GM23338 (cell line): ENCODE measurements at regions not wholly inside any gene's neighbourhood (a gene's known extent, or its start where the extent isn't known, plus 50 kb on each side); places are given as distances from the start of the nearest gene placed in this dataset.

Experiments
- ATAC-seq: fragments of 200-7000 bp; cut with Tn5 transposase; 3 replicates; pipeline ENCODE4 v1.9.1; 2020
- DNase-seq: peaks from one replicate; pipeline ENCODE4 v3.0.0-alpha.2; 2015; ENCODE audit warnings: low spot score
- H2AFZ ChIP-seq: fragments of 200-600 bp; sonication (generic); 2 replicates; pipeline ENCODE4 v1.8.0; 2016; ENCODE audit warnings: antibody characterized with exemption, mild to moderate bottlenecking, moderate library complexity
- H3F3A ChIP-seq: fragments of 200-600 bp; sonication (generic); replicated peaks from 2 replicates; pipeline ENCODE4 v1.8.0; 2017; ENCODE audit warnings: antibody characterized with exemption, mixed run types, low read depth
- H3K27ac ChIP-seq: fragments of 200-600 bp; sonication (generic); 2 replicates; pipeline ENCODE4 v1.6.1; 2016; ENCODE audit warnings: low read depth
- H3K27me3 ChIP-seq: fragments of 200-600 bp; sonication (generic); 2 replicates; pipeline ENCODE4 v1.8.0; 2016; ENCODE audit warnings: mild to moderate bottlenecking, mixed run types, moderate library complexity; ENCODE audit not compliant: insufficient read depth
- H3K36me3 ChIP-seq: fragments of 200-600 bp; sonication (generic); 2 replicates; pipeline ENCODE4 v1.8.0; 2016; ENCODE audit warnings: mild to moderate bottlenecking; ENCODE audit not compliant: insufficient read depth
- H3K4me1 ChIP-seq: fragments of 200-600 bp; sonication (generic); 2 replicates; pipeline ENCODE4 v1.8.0; 2016; ENCODE audit warnings: mild to moderate bottlenecking, moderate library complexity; ENCODE audit not compliant: insufficient read depth
- H3K4me2 ChIP-seq: fragments of 200-600 bp; sonication (generic); 2 replicates; pipeline ENCODE4 v1.7.1; 2017; ENCODE audit warnings: mixed run types
- H3K4me3 ChIP-seq: fragments of 200-600 bp; sonication (generic); 2 replicates; pipeline ENCODE4 v1.6.1; 2016; ENCODE audit warnings: mixed run types
- H3K79me2 ChIP-seq: fragments of 200-600 bp; sonication (generic); replicated peaks from 2 replicates; pipeline ENCODE4 v1.8.0; 2017; ENCODE audit warnings: mild to moderate bottlenecking; ENCODE audit not compliant: insufficient read depth
- H3K9me2 ChIP-seq: fragments of 200-600 bp; sonication (generic); 2 replicates; pipeline ENCODE4 v1.8.0; 2017; ENCODE audit not compliant: insufficient read depth
- H4K20me1 ChIP-seq: fragments of 200-600 bp; sonication (generic); replicated peaks from 2 replicates; pipeline ENCODE4 v1.8.0; 2017; ENCODE audit warnings: mild to moderate bottlenecking; ENCODE audit not compliant: insufficient read depth
- H3K27ac Mint-ChIP-seq: 2 replicates; pipeline ENCODE4 v1.8.0; 2020; ENCODE audit warnings: inconsistent platforms, mild to moderate bottlenecking, moderate library complexity, mixed read lengths
- H3K27me3 Mint-ChIP-seq: 3 replicates; pipeline ENCODE4 v1.8.0; 2022; ENCODE audit warnings: low read depth, mild to moderate bottlenecking, moderate library complexity, mixed read lengths, inconsistent platforms; ENCODE audit not compliant: insufficient read depth, poor library complexity
- H3K36me3 Mint-ChIP-seq: 3 replicates; pipeline ENCODE4 v1.8.0; 2021; ENCODE audit warnings: low read depth, mild to moderate bottlenecking, inconsistent platforms, moderate library complexity, mixed read lengths
- H3K4me1 Mint-ChIP-seq: 3 replicates; pipeline ENCODE4 v1.8.0; 2020; ENCODE audit warnings: mild to moderate bottlenecking, inconsistent platforms, mixed read lengths
- H3K4me3 Mint-ChIP-seq: 3 replicates; pipeline ENCODE4 v1.8.0; 2021; ENCODE audit warnings: moderate library complexity, mild to moderate bottlenecking, inconsistent platforms, mixed read lengths
- H3K9me3 Mint-ChIP-seq: 3 replicates; pipeline ENCODE4 v1.8.0; 2020; ENCODE audit warnings: moderate library complexity, mild to moderate bottlenecking, inconsistent platforms, mixed read lengths
- CREB1 ChIP-seq: fragments of 250-450 bp; sonication (Bioruptor Pico); IDR thresholded peaks from 2 replicates; pipeline ENCODE4 v1.5.0; 2020; ENCODE audit warnings: low read depth, mild to moderate bottlenecking, moderate library complexity
- EZH2 ChIP-seq: fragments of 200-600 bp; sonication (generic); IDR thresholded peaks from one replicate; pipeline ENCODE4 v1.8.0; 2017; ENCODE audit warnings: antibody characterized with exemption, mild to moderate bottlenecking, low read depth; ENCODE audit not compliant: unreplicated experiment
- EZH2phosphoT487 ChIP-seq: fragments of 200-600 bp; sonication (generic); IDR thresholded peaks from one replicate; pipeline ENCODE4 v1.8.1; 2018; ENCODE audit warnings: antibody characterized with exemption; ENCODE audit not compliant: unreplicated experiment
- JUNB ChIP-seq: IDR thresholded peaks from one replicate; pipeline ENCODE4 v1.6.1; 2016; ENCODE audit warnings: antibody characterized with exemption; ENCODE audit not compliant: unreplicated experiment
- REST ChIP-seq: IDR thresholded peaks from one replicate; pipeline ENCODE4 v1.6.1; 2018; ENCODE audit warnings: antibody characterized with exemption; ENCODE audit not compliant: unreplicated experiment
- STAT1 ChIP-seq: IDR thresholded peaks from one replicate; pipeline ENCODE4 v1.6.1; 2016; ENCODE audit warnings: antibody characterized with exemption; ENCODE audit not compliant: unreplicated experiment
- ZNF114 ChIP-seq: fragments of 250-450 bp; sonication (Bioruptor Pico); IDR thresholded peaks from 2 replicates; pipeline ENCODE4 v1.5.0; 2020; ENCODE audit warnings: mild to moderate bottlenecking, moderate library complexity
- ZNF331 ChIP-seq: fragments of 250-450 bp; sonication (Bioruptor Pico); IDR thresholded peaks from 2 replicates; pipeline ENCODE4 v1.5.0; 2020; ENCODE audit warnings: low read depth, mild to moderate bottlenecking, moderate library complexity
- TF ChIP-seq, protein P1 (sequence below), 2 experiments: fragments of 200-600 bp in 1 of 2; sonication (generic) in 1 of 2; conservative IDR thresholded peaks; 2 replicates each; pipeline versions ENCODE4 v1.5.1 to v1.6.1; 2016 to 2017; ENCODE audit warnings: antibody characterized with exemption in 2 of 2, low read depth in 2 of 2, mild to moderate bottlenecking in 2 of 2, moderate library complexity in 1 of 2
- TF ChIP-seq, protein P2 (sequence below): IDR thresholded peaks from 2 replicates; pipeline ENCODE4 v1.6.1; 2016; ENCODE audit warnings: antibody characterized with exemption

- ATAC-seq (peak; percentile 67), DNase-seq (peak; percentile 10)
- H2AFZ ChIP-seq: no peak overlapping the region; the same call in 1 of the 2 replicates
- TF ChIP-seq ZNF114 (no peak), REST (peak; percentile 23)
- H3K36me3 ChIP-seq: no peaks in the 10 kb centered on the region
- Mint-ChIP-seq H3K9me3 (no peaks in the 10 kb centered on the region), H3K27me3 (peaks cover 5% of the 10 kb centered on the region), H3K36me3 (no peaks in the 10 kb centered on the region), H3K4me3 (no peak overlapping the region), H3K27ac (no peak overlapping the region), H3K4me1 (peaks cover 18% of the 10 kb centered on the region)
- H3K79me2 ChIP-seq: no peaks in the 10 kb centered on the region
- no peaks in the 10 kb centered on the region for H4K20me1 ChIP-seq
- no peaks in the 10 kb centered on the region for H3K4me1 ChIP-seq
- H3K9me2 ChIP-seq: no peaks in the 10 kb centered on the region
- no peak overlapping the region for H3K4me3 ChIP-seq
- H3K27me3 ChIP-seq: no peaks in the 10 kb centered on the region
- H3F3A ChIP-seq: no peaks in the 10 kb centered on the region
- no peak overlapping the region for H3K27ac ChIP-seq
- no peak overlapping the region for H3K4me2 ChIP-seq
These were observed 209.6 kb downstream of the OLFM4 start for GRCh38 chr13:53238261-53238660.

DNA sequence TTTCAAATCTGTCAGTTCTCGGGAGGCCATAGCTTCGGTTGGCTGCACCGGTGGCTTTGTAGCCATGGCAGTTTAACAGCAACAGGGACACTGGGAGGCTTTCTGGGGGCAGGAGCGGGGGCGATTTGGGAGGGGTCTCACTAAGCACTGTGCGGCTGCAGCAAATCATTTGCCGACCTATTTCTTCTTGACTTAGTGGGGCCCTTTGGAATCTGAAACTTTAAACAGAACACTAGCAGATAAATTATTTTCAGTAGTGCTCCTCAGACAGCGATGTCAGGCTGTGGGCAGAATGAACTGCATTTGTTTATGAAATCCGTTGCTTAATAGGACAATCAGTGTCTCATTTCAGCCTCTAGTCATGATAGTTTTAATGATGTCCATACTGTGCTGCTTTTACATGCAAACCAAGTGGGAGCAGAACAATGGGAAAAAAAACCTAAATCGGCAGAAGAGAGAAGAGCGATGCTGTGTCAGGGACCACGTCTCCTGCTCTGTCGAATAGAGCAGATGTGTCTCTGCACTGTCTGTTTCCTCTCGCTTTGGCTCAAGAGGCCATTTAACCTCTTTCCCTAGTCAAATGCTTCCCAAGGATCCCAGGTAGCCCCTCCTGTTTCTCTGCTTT lies 211.9 kb downstream of the OLFM4 start:
- no peak; the same call in 2 of the 3 replicates for ATAC-seq
- Mint-ChIP-seq H3K4me3 (no peak overlapping the region), H3K27ac (no peak overlapping the region), H3K4me1 (peaks cover 18% of the 10 kb centered on the region), H3K27me3 (peaks cover 5% of the 10 kb centered on the region), H3K9me3 (no peaks in the 10 kb centered on the region), H3K36me3 (no peaks in the 10 kb centered on the region)
- H3K27me3 ChIP-seq: no peaks in the 10 kb centered on the region
- H3K79me2 ChIP-seq: no peaks in the 10 kb centered on the region
- no peaks in the 10 kb centered on the region for H3F3A ChIP-seq
- H3K9me2 ChIP-seq: no peaks in the 10 kb centered on the region
- H3K27ac ChIP-seq: no peak overlapping the region
- no peak overlapping the region for H2AFZ ChIP-seq
- no peaks in the 10 kb centered on the region for H4K20me1 ChIP-seq
- H3K4me1 ChIP-seq: no peaks in the 10 kb centered on the region
- no peak for DNase-seq
- no peak overlapping the region for H3K4me3 ChIP-seq
- H3K4me2 ChIP-seq: no peak overlapping the region
- H3K36me3 ChIP-seq: no peaks in the 10 kb centered on the region
- TF ChIP-seq, protein P1, sequence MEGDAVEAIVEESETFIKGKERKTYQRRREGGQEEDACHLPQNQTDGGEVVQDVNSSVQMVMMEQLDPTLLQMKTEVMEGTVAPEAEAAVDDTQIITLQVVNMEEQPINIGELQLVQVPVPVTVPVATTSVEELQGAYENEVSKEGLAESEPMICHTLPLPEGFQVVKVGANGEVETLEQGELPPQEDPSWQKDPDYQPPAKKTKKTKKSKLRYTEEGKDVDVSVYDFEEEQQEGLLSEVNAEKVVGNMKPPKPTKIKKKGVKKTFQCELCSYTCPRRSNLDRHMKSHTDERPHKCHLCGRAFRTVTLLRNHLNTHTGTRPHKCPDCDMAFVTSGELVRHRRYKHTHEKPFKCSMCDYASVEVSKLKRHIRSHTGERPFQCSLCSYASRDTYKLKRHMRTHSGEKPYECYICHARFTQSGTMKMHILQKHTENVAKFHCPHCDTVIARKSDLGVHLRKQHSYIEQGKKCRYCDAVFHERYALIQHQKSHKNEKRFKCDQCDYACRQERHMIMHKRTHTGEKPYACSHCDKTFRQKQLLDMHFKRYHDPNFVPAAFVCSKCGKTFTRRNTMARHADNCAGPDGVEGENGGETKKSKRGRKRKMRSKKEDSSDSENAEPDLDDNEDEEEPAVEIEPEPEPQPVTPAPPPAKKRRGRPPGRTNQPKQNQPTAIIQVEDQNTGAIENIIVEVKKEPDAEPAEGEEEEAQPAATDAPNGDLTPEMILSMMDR (conservative IDR thresholded peaks at IDR 0.05; ENCODE audit: low read depth in 2 of 2): no peak
- no peak for TF ChIP-seq JUNB
- TF ChIP-seq EZH2phosphoT487: no peak
- no peak for TF ChIP-seq ZNF331 (CRISPR knock-in tag)
- TF ChIP-seq CREB1 (CRISPR knock-in tag): no peak
- TF ChIP-seq STAT1: no peak
- TF ChIP-seq, protein P2, sequence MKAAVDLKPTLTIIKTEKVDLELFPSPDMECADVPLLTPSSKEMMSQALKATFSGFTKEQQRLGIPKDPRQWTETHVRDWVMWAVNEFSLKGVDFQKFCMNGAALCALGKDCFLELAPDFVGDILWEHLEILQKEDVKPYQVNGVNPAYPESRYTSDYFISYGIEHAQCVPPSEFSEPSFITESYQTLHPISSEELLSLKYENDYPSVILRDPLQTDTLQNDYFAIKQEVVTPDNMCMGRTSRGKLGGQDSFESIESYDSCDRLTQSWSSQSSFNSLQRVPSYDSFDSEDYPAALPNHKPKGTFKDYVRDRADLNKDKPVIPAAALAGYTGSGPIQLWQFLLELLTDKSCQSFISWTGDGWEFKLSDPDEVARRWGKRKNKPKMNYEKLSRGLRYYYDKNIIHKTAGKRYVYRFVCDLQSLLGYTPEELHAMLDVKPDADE: no peak
- no peak for TF ChIP-seq REST
- TF ChIP-seq EZH2: no peak
